Adipocyte (in vitro differentiated cells): ENCODE measurements at regions not wholly inside any gene's neighbourhood (a gene's known extent, or its start where the extent isn't known, plus 50 kb on each side); places are given as distances from the start of the nearest gene placed in this dataset.
A peak's percentile ranks its signal among the peaks of the same experiment; 100 is the strongest.

Source experiments
- DNase-seq: peaks from one replicate; pipeline ENCODE4 v3.0.0-alpha.2; 2015; ENCODE audit warnings: low read depth
- H3K27me3 ChIP-seq: replicated peaks from 2 replicates; pipeline ENCODE4 v1.7.0; 2013; ENCODE audit warnings: mild to moderate bottlenecking, low read length, moderate library complexity; ENCODE audit not compliant: control insufficient read depth, insufficient read depth
- H3K36me3 ChIP-seq: 2 replicates; pipeline ENCODE4 v1.7.0; 2013; ENCODE audit warnings: low read length, mild to moderate bottlenecking, moderate library complexity; ENCODE audit not compliant: control insufficient read depth, insufficient read depth, severe bottlenecking
- H3K4me1 ChIP-seq: 2 replicates; pipeline ENCODE4 v1.7.0; 2013; ENCODE audit warnings: mild to moderate bottlenecking, low read length, moderate library complexity; ENCODE audit not compliant: control insufficient read depth, insufficient read depth
- H3K4me3 ChIP-seq: 2 replicates; pipeline ENCODE4 v1.7.0; 2013; ENCODE audit warnings: mild to moderate bottlenecking, low read length, moderate library complexity
- H3K9ac ChIP-seq: 2 replicates; pipeline ENCODE4 v1.7.0; 2013; ENCODE audit warnings: mild to moderate bottlenecking, low read length, moderate library complexity
- H3K9me3 ChIP-seq: 2 replicates; pipeline ENCODE4 v1.7.0; 2013; ENCODE audit warnings: mild to moderate bottlenecking, low read length, moderate library complexity; ENCODE audit not compliant: control insufficient read depth

GRCh38 chr15:39265261-39265660 lies 315.6 kb upstream of the THBS1 start:
- H3K36me3 ChIP-seq = no peaks in the 10 kb centered on the region
- peaks cover 7% of the 10 kb centered on the region for H3K4me1 ChIP-seq
- H3K9ac ChIP-seq = no peak overlapping the region
- no peak for DNase-seq
- no peaks in the 10 kb centered on the region for H3K9me3 ChIP-seq
- H3K4me3 ChIP-seq = no peak overlapping the region
- no peaks in the 10 kb centered on the region for H3K27me3 ChIP-seq

- no peak for DNase-seq
- H3K4me1 ChIP-seq = peaks cover 7% of the 10 kb centered on the region
- no peaks in the 10 kb centered on the region for H3K27me3 ChIP-seq
- no peak overlapping the region for H3K9ac ChIP-seq
- no peaks in the 10 kb centered on the region for H3K36me3 ChIP-seq
- no peak overlapping the region for H3K4me3 ChIP-seq
- no peaks in the 10 kb centered on the region for H3K9me3 ChIP-seq
Observed at GRCh38 chr15:39266890-39267289, 314.0 kb upstream of the THBS1 start.

- Histone ChIP-seq H3K4me3 (no peak overlapping the region), H3K9ac (no peak overlapping the region), H3K36me3 (no peaks in the 10 kb centered on the region), H3K9me3 (no peaks in the 10 kb centered on the region), H3K27me3 (no peaks in the 10 kb centered on the region), H3K4me1 (peaks cover 7% of the 10 kb centered on the region)
- DNase-seq = no peak
Observed at GRCh38 chr15:39267685-39268084, 313.2 kb upstream of the THBS1 start.

GRCh38 chr15:39269352-39269751 lies 311.5 kb upstream of the THBS1 start:
- H3K9me3 ChIP-seq = no peaks in the 10 kb centered on the region
- H3K27me3 ChIP-seq = no peaks in the 10 kb centered on the region
- no peaks in the 10 kb centered on the region for H3K36me3 ChIP-seq
- H3K4me3 ChIP-seq = no peak overlapping the region
- DNase-seq = peak; percentile 65
- H3K9ac ChIP-seq = no peak overlapping the region
- peaks cover 7% of the 10 kb centered on the region for H3K4me1 ChIP-seq

- no peaks in the 10 kb centered on the region for H3K9me3 ChIP-seq
- peak; percentile 15 for DNase-seq
Observed at GRCh38 chr15:39269821-39270220, 311.1 kb upstream of the THBS1 start.

GRCh38 chr15:39270221-39270855 lies 310.5 kb upstream of the THBS1 start:
- Histone ChIP-seq H3K9me3 (no peaks in the 10 kb centered on the region), H3K36me3 (no peaks in the 10 kb centered on the region), H3K9ac (peak overlapping the region; percentile 59), H3K4me3 (no peak overlapping the region), H3K4me1 (peaks cover 7% of the 10 kb centered on the region), H3K27me3 (no peaks in the 10 kb centered on the region)
- peak; percentile 14 for DNase-seq

More at GRCh38 chr15:39269821-39270220, 311.1 kb upstream of the THBS1 start:
- peak overlapping the region; percentile 59 for H3K9ac ChIP-seq
- no peak overlapping the region for H3K4me3 ChIP-seq
- peaks cover 7% of the 10 kb centered on the region for H3K4me1 ChIP-seq
- no peaks in the 10 kb centered on the region for H3K36me3 ChIP-seq
- no peaks in the 10 kb centered on the region for H3K27me3 ChIP-seq

GRCh38 chr15:39270934-39271333 lies 309.9 kb upstream of the THBS1 start:
- Histone ChIP-seq H3K4me3 (no peak overlapping the region), H3K9me3 (no peaks in the 10 kb centered on the region), H3K9ac (peak overlapping the region; percentile 59), H3K36me3 (no peaks in the 10 kb centered on the region), H3K27me3 (no peaks in the 10 kb centered on the region), H3K4me1 (peaks cover 7% of the 10 kb centered on the region)
- peak; percentile 89 for DNase-seq

GRCh38 chr15:39272901-39273300 lies 308.0 kb upstream of the THBS1 start:
- no peak overlapping the region for H3K4me3 ChIP-seq
- no peaks in the 10 kb centered on the region for H3K36me3 ChIP-seq
- no peak overlapping the region for H3K9ac ChIP-seq
- no peak for DNase-seq
- H3K27me3 ChIP-seq = no peaks in the 10 kb centered on the region
- H3K4me1 ChIP-seq = peaks cover 7% of the 10 kb centered on the region
- H3K9me3 ChIP-seq = no peaks in the 10 kb centered on the region

- Histone ChIP-seq H3K36me3 (no peaks in the 10 kb centered on the region), H3K4me3 (no peak overlapping the region), H3K4me1 (peaks cover 7% of the 10 kb centered on the region), H3K9me3 (no peaks in the 10 kb centered on the region), H3K27me3 (no peaks in the 10 kb centered on the region), H3K9ac (no peak overlapping the region)
- peak; percentile 46 for DNase-seq
Observed at GRCh38 chr15:39273717-39274411, 307.0 kb upstream of the THBS1 start.

- Histone ChIP-seq H3K36me3 (no peaks in the 10 kb centered on the region), H3K27me3 (no peaks in the 10 kb centered on the region), H3K4me1 (peaks cover 7% of the 10 kb centered on the region), H3K9ac (no peak overlapping the region), H3K9me3 (no peaks in the 10 kb centered on the region), H3K4me3 (no peak overlapping the region)
- no peak for DNase-seq
Observed at GRCh38 chr15:39275066-39275465, 305.8 kb upstream of the THBS1 start.

GRCh38 chr15:39279311-39279710 lies 301.6 kb upstream of the THBS1 start:
- Histone ChIP-seq H3K9ac (no peak overlapping the region), H3K9me3 (no peaks in the 10 kb centered on the region), H3K4me1 (peaks cover 18% of the 10 kb centered on the region), H3K36me3 (no peaks in the 10 kb centered on the region), H3K27me3 (no peaks in the 10 kb centered on the region), H3K4me3 (no peak overlapping the region)
- DNase-seq = peak; percentile 70
